Parathyroid adenoma (tissue), 2 donors: ENCODE measurements at regions not wholly inside any gene's neighbourhood (a gene's known extent, or its start where the extent isn't known, plus 50 kb on each side); places are given as distances from the start of the nearest gene placed in this dataset.

Source experiments
- H2AFZ ChIP-seq: fragments of 300-600 bp; sonication (generic); one replicate; pipeline ENCODE4 v1.7.0; 2017; ENCODE audit warnings: antibody characterized with exemption, mild to moderate bottlenecking
- H3K27ac ChIP-seq: fragments of 300-600 bp; sonication (generic); one replicate; pipeline ENCODE4 v1.7.0; 2017
- H3K27me3 ChIP-seq: fragments of 300-600 bp; sonication (generic); one replicate; pipeline ENCODE4 v1.7.0; 2017; ENCODE audit warnings: low read length; ENCODE audit not compliant: control insufficient read depth, insufficient read depth
- H3K36me3 ChIP-seq: fragments of 300-600 bp; sonication (generic); one replicate; pipeline ENCODE4 v1.7.0; 2017; ENCODE audit warnings: low read length; ENCODE audit not compliant: control insufficient read depth, insufficient read depth
- H3K4me1 ChIP-seq: fragments of 300-600 bp; sonication (generic); one replicate; pipeline ENCODE4 v1.7.0; 2017; ENCODE audit warnings: control low read depth
- H3K4me2 ChIP-seq: fragments of 300-600 bp; sonication (generic); one replicate; pipeline ENCODE4 v1.7.0; 2017; ENCODE audit warnings: low read length
- H3K4me3 ChIP-seq: fragments of 300-600 bp; sonication (generic); one replicate; pipeline ENCODE4 v1.7.0; 2017; ENCODE audit warnings: low read depth, low read length
- H3K79me2 ChIP-seq: fragments of 300-600 bp; sonication (generic); one replicate; pipeline ENCODE4 v1.7.0; 2017; ENCODE audit warnings: control low read depth
- H3K9ac ChIP-seq: fragments of 300-600 bp; sonication (generic); one replicate; pipeline ENCODE4 v1.7.0; 2017; ENCODE audit warnings: mild to moderate bottlenecking
- H3K9me3 ChIP-seq: fragments of 300-600 bp; sonication (generic); one replicate; pipeline ENCODE4 v1.7.0; 2017; ENCODE audit warnings: low read length; ENCODE audit not compliant: control insufficient read depth
- CTCF ChIP-seq: fragments of 300-600 bp; sonication (generic); IDR thresholded peaks from one replicate; pipeline ENCODE4 v1.7.0; 2017; ENCODE audit warnings: antibody characterized with exemption, mild to moderate bottlenecking
- donor health status: primary hyperparathyroidism.

GRCh38 chr6:147861696-147862095, 353.2 kb downstream of the SAMD5 start:
- Histone ChIP-seq H3K4me1 (no peaks in the 10 kb centered on the region), H3K9me3 (no peaks in the 10 kb centered on the region), H3K27me3 (no peaks in the 10 kb centered on the region), H3K79me2 (no peaks in the 10 kb centered on the region), H3K9ac (no peak overlapping the region), H3K27ac (no peak overlapping the region), H3K36me3 (no peaks in the 10 kb centered on the region), H3K4me3 (no peak overlapping the region), H3K4me2 (no peak overlapping the region), H2AFZ (no peak overlapping the region)
- no peak for TF ChIP-seq CTCF

- H3K4me1 ChIP-seq: no peaks in the 10 kb centered on the region
- no peaks in the 10 kb centered on the region for H3K27me3 ChIP-seq
- H3K36me3 ChIP-seq: no peaks in the 10 kb centered on the region
- no peak overlapping the region for H2AFZ ChIP-seq
- no peak overlapping the region for H3K4me3 ChIP-seq
- H3K9me3 ChIP-seq: no peaks in the 10 kb centered on the region
- H3K27ac ChIP-seq: no peak overlapping the region
- no peak overlapping the region for H3K9ac ChIP-seq
- no peak for TF ChIP-seq CTCF
- no peak overlapping the region for H3K4me2 ChIP-seq
- no peaks in the 10 kb centered on the region for H3K79me2 ChIP-seq
Observed at GRCh38 chr6:147867433-147868226, 359.1 kb downstream of the SAMD5 start.

- Histone ChIP-seq H3K36me3 (no peaks in the 10 kb centered on the region), H3K4me1 (no peaks in the 10 kb centered on the region), H3K4me2 (no peak overlapping the region), H3K79me2 (no peaks in the 10 kb centered on the region), H3K27me3 (no peaks in the 10 kb centered on the region), H2AFZ (no peak overlapping the region), H3K4me3 (no peak overlapping the region), H3K9ac (no peak overlapping the region), H3K27ac (no peak overlapping the region), H3K9me3 (no peaks in the 10 kb centered on the region)
- no peak for TF ChIP-seq CTCF
Observed at GRCh38 chr6:147868427-147869190, 360.1 kb downstream of the SAMD5 start.

GRCh38 chr6:147869201-147869600, 360.7 kb downstream of the SAMD5 start:
- no peak overlapping the region for H3K27ac ChIP-seq
- no peak overlapping the region for H2AFZ ChIP-seq
- no peaks in the 10 kb centered on the region for H3K27me3 ChIP-seq
- no peak overlapping the region for H3K4me2 ChIP-seq
- no peaks in the 10 kb centered on the region for H3K9me3 ChIP-seq
- H3K9ac ChIP-seq: no peak overlapping the region
- no peaks in the 10 kb centered on the region for H3K4me1 ChIP-seq
- no peak overlapping the region for H3K4me3 ChIP-seq
- H3K36me3 ChIP-seq: no peaks in the 10 kb centered on the region
- no peak for TF ChIP-seq CTCF
- H3K79me2 ChIP-seq: no peaks in the 10 kb centered on the region
